ENCODE measurements at regions not wholly inside any gene's neighbourhood (a gene's known extent, or its start where the extent isn't known, plus 50 kb on each side); places are given as distances from the start of the nearest gene placed in this dataset.

DNA sequence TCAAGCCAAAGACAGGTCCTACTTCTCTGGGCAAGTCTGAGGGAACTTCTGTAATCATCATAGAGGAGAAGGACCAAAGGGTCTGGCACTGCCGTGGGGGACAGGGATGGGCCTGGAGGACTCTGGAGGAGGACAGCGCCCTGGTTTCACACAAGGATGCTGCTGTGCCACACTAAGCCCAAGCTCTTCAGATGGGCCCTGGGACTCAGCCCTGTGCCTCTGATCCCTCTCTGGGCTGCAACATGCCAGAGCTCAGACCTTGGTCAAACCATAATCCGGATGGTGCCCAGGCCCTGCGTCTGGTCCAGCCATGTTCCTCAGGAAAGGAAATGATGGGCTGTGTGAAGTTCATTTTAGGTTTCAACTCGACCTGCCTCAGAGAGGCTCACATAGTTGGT lies 222.0 kb upstream of the COPS8 start:
- intact Hi-C loops (cut with DNase I; ENCODE audit: low total_unique reads): no loop called here
- H3K4me3 ChIP-seq (ENCODE audit: low read depth, poor library complexity, severe bottlenecking): no peak overlapping the region
- 93 to 98% methylated on average over 5 of the region's 5 CpGs for WGBS, 2 donors
- DNase-seq (ENCODE audit: low spot score in 2 of 2): peak in 1 of 2 donors; percentile 79
- TF ChIP-seq CTCF (IDR thresholded peaks at IDR 0.05): no peak
- TF ChIP-seq POLR2A (IDR thresholded peaks at IDR 0.05): no peak

DNA sequence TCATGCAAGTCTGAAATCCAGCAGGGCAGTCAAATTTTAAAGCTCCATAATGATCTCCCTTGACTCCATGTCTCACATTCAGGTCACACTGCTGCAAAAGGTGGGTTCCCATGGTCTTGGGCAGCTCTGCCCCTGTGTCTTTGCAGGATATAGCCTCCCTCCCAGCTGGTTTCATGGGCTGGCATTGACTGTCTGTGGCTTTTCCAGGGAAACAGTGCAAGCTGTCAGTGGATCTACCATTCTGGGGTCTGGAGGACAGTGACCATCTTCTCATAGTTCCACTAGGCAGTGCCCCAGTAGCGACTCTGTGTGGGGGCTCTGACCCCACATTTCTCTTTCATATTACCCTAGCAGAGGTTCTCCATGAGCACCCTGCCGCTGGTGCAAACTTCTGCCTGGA lies 220.6 kb upstream of the COPS8 start:
- WGBS, 2 donors: 92 to 100% methylated on average over 2 of the region's 2 CpGs
- TF ChIP-seq POLR2A (IDR thresholded peaks at IDR 0.05) (no peak), CTCF (IDR thresholded peaks at IDR 0.05) (no peak)
- DNase-seq (ENCODE audit: low spot score in 2 of 2): peak in 1 of 2 donors; percentile 65
- no peak overlapping the region for H3K4me3 ChIP-seq (ENCODE audit: low read depth, poor library complexity, severe bottlenecking)
- intact Hi-C loops (cut with DNase I; ENCODE audit: low total_unique reads): no loop called here

DNA sequence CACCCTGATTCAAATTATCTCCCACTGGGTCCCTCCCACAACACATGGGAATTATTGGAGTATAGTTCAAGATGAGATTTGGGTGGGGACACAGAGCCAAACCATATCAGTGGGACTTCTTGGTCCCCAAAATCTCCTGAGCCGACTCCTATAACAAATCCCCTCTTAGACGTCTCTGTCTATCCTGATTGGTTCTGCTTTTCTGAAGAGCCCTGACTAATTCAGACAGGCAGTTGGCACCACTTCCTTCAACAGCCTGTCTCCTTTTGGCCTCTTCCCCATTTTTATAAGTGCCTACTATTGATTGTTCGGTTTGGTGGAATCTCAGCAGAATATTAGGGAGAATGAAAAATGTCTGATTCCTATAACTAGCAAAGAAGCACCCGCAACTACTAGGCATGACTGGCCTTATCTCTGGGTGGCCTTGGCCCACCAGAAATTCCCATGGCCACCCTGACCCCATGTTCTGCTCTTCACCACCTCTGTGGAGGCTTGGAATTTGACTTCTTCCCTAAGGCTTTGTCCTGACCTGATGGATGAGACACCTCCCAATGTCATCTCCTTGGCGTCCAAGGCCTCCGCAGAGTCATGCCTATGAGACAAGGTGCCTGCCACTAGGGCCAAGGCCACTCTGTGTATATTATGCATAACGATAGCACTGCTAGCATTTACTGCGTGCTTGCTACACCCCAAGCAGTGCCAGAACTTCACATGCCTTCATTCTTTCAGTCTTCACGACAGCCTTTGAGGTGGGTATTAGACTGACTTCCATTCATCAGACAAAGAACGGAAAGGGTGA lies 218.9 kb upstream of the COPS8 start:
- no peak for TF ChIP-seq CTCF (IDR thresholded peaks at IDR 0.05)
- no peak for TF ChIP-seq POLR2A (IDR thresholded peaks at IDR 0.05)
- intact Hi-C loops (cut with DNase I; ENCODE audit: low total_unique reads): no loop called here
- WGBS, 2 donors: 86 to 87% methylated on average over 10 of the region's 10 CpGs
- no peak overlapping the region for H3K4me3 ChIP-seq (ENCODE audit: low read depth, poor library complexity, severe bottlenecking)
- DNase-seq (ENCODE audit: low spot score in 2 of 2): peak in 1 of 2 donors; percentile 60

DNA sequence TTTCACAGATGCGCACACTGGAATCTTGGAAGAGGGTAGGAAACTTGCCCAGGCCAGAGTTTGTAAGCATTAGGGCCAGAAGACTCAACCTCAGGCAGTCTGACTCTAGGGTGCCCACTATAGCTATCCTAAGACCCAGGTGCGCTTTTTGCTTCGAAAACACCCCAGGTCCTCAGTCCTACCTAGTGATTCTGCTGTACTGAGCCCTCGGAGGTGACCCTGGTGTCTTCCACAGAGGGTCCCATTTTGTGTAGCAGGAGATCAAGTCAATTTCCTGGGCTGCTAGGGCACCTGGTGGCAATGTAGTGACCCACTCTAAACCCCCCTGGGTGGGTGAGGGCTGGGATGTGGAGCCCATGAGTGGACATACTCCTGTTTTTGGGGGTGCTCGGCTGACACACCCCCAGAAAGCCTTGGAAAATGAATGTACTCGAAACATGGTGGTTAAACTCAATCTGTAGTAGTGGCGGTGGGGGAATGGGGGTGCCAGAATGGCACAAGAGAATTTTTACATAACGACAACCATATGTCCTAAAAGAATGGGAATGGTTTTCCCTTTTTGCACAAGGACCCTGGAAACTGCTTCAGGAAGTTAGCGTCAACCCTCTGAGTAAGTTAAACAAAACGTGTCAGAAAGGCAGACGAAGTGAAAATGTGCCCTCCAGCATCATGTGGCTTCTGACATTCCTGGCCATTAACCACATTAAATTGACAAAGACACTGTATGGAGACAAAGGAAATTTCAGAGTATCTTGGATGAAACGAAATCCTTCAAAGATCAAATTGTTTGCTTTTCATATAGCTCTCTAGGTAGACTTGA lies 218.0 kb upstream of the COPS8 start:
- WGBS, 2 donors: 74 to 83% methylated on average over 12 of the region's 12 CpGs
- DNase-seq (ENCODE audit: low spot score in 2 of 2): peak in 1 of 2 donors; percentile 29
- no peak overlapping the region for H3K4me3 ChIP-seq (ENCODE audit: low read depth, poor library complexity, severe bottlenecking)
- intact Hi-C loops (cut with DNase I; ENCODE audit: low total_unique reads): no loop called here
- TF ChIP-seq POLR2A (IDR thresholded peaks at IDR 0.05): no peak
- no peak for TF ChIP-seq CTCF (IDR thresholded peaks at IDR 0.05)

- DNase-seq (ENCODE audit: low spot score in 2 of 2): no peak
- intact Hi-C loops (cut with DNase I; ENCODE audit: low total_unique reads): no loop called here
- TF ChIP-seq CTCF (IDR thresholded peaks at IDR 0.05) (no peak), POLR2A (IDR thresholded peaks at IDR 0.05) (no peak)
- 64% methylated on average over 4 of the region's 4 CpGs for WGBS, 2 donors
- no peak overlapping the region for H3K4me3 ChIP-seq (ENCODE audit: low read depth, poor library complexity, severe bottlenecking)
These were observed 215.3 kb upstream of the COPS8 start for GRCh38 chr2:236870370-236870769.
